ENCODE measurements at regions not wholly inside any gene's neighbourhood (a gene's known extent, or its start where the extent isn't known, plus 50 kb on each side); places are given as distances from the start of the nearest gene placed in this dataset.

DNA sequence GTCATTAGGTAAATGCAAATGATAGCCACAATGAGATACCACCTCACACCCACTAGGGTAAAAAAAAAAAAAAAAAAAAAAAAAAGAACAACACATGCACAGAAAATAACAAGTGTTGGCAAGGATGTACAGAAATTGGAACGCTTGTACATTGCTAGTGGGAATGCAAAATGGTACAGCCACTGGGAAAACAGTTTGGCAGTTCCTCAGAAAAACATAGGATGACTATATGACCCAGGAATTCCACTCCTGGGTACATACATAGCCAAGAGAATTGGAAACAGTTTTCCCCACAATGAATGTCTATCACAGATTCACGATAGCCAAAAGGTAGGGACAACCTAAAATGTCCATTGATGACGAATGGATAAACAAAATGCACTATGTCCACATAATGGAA lies 161.3 kb upstream of the MAMLD1 start:
- in situ Hi-C loops (cut with HindIII; ENCODE audit: low pct_unique_long_range_greater_than_20kb, low sequenced_read_pairs): no loop called here
- intact Hi-C loops (cut with micrococcal nuclease; ENCODE audit: unreplicated experiment): no loop called here
- H3K9me3 ChIP-seq (ENCODE audit: control insufficient read depth, insufficient read depth, low read depth, low read length): no peaks in the 10 kb centered on the region
- no peaks in the 10 kb centered on the region for H3K27me3 ChIP-seq (ENCODE audit: control insufficient read depth, insufficient read depth, low read length)
- CTCF ChIA-PET: no interaction called here
- H3K27ac ChIP-seq (ENCODE audit: low read length): no peak overlapping the region
- H3K36me3 ChIP-seq (ENCODE audit: control insufficient read depth, insufficient read depth, low read length): no peaks in the 10 kb centered on the region
- POLR2A ChIA-PET: no interaction called here
- DNase-seq (ENCODE audit: low read depth, low spot score): no peak
- TF ChIP-seq, protein P1, sequence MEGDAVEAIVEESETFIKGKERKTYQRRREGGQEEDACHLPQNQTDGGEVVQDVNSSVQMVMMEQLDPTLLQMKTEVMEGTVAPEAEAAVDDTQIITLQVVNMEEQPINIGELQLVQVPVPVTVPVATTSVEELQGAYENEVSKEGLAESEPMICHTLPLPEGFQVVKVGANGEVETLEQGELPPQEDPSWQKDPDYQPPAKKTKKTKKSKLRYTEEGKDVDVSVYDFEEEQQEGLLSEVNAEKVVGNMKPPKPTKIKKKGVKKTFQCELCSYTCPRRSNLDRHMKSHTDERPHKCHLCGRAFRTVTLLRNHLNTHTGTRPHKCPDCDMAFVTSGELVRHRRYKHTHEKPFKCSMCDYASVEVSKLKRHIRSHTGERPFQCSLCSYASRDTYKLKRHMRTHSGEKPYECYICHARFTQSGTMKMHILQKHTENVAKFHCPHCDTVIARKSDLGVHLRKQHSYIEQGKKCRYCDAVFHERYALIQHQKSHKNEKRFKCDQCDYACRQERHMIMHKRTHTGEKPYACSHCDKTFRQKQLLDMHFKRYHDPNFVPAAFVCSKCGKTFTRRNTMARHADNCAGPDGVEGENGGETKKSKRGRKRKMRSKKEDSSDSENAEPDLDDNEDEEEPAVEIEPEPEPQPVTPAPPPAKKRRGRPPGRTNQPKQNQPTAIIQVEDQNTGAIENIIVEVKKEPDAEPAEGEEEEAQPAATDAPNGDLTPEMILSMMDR (IDR thresholded peaks at IDR 0.05): no peak
- TF ChIP-seq, protein P2, sequence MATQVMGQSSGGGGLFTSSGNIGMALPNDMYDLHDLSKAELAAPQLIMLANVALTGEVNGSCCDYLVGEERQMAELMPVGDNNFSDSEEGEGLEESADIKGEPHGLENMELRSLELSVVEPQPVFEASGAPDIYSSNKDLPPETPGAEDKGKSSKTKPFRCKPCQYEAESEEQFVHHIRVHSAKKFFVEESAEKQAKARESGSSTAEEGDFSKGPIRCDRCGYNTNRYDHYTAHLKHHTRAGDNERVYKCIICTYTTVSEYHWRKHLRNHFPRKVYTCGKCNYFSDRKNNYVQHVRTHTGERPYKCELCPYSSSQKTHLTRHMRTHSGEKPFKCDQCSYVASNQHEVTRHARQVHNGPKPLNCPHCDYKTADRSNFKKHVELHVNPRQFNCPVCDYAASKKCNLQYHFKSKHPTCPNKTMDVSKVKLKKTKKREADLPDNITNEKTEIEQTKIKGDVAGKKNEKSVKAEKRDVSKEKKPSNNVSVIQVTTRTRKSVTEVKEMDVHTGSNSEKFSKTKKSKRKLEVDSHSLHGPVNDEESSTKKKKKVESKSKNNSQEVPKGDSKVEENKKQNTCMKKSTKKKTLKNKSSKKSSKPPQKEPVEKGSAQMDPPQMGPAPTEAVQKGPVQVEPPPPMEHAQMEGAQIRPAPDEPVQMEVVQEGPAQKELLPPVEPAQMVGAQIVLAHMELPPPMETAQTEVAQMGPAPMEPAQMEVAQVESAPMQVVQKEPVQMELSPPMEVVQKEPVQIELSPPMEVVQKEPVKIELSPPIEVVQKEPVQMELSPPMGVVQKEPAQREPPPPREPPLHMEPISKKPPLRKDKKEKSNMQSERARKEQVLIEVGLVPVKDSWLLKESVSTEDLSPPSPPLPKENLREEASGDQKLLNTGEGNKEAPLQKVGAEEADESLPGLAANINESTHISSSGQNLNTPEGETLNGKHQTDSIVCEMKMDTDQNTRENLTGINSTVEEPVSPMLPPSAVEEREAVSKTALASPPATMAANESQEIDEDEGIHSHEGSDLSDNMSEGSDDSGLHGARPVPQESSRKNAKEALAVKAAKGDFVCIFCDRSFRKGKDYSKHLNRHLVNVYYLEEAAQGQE (IDR thresholded peaks at IDR 0.05; ENCODE audit: insufficient read depth in 1 of 2, low read depth in 2 of 2, low read length in 1 of 2): no peak
- TF ChIP-seq POLR2AphosphoS5 (IDR thresholded peaks at IDR 0.05; ENCODE audit: low read depth, low read length) (no peak), SIN3A (IDR thresholded peaks at IDR 0.05; ENCODE audit: borderline replicate concordance, insufficient read depth, low read depth, low read length) (no peak), TCF7L2 (IDR thresholded peaks at IDR 0.05; ENCODE audit: low read depth, low read length) (no peak)
- no peak for ATAC-seq
- H3K4me1 ChIP-seq (ENCODE audit: control insufficient read depth, insufficient read depth, low read length): peaks cover 7% of the 10 kb centered on the region
- H3K4me3 ChIP-seq (ENCODE audit: low read depth in 2 of 2, low read length in 2 of 2): no peak overlapping the region
- BruUV-seq (replicated peaks): no TSS peak

DNA sequence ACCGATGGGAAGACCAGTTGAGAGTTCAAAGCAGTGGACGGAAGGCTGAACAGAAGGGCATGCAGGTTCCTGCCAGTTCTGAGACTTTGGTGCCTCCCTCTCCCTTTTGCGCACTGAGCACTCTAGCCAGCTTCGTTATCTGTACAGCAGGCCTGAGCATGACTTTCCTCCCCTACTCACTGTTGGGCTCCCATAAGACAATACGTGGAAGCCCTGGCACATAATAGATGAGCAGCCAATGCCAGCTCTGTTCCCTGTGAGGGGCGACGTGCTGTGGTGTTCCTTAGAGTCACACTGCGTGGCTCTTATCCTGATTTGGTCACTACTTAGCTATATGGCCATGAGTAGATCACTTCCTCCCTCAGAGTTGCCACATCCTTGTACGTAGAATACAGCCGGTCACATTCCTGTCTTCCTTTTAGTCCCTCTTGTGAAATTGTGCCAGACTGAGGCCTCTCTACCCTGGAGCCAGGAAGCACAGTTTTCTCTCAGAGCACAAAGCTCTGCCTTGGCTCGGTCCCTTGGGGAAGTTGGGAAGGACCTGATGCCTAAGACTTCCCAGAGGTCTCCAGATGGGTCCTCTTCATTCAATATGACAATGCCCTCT lies 160.4 kb upstream of the MAMLD1 start:
- Histone ChIP-seq H3K27ac (ENCODE audit: low read length) (no peak overlapping the region), H3K4me3 (ENCODE audit: low read depth in 2 of 2, low read length in 2 of 2) (no peak overlapping the region), H3K9me3 (ENCODE audit: control insufficient read depth, insufficient read depth, low read depth, low read length) (no peaks in the 10 kb centered on the region), H3K36me3 (ENCODE audit: control insufficient read depth, insufficient read depth, low read length) (no peaks in the 10 kb centered on the region), H3K4me1 (ENCODE audit: control insufficient read depth, insufficient read depth, low read length) (peaks cover 7% of the 10 kb centered on the region), H3K27me3 (ENCODE audit: control insufficient read depth, insufficient read depth, low read length) (no peaks in the 10 kb centered on the region)
- intact Hi-C loops (cut with micrococcal nuclease; ENCODE audit: unreplicated experiment) (no loop called here), in situ Hi-C loops (cut with HindIII; ENCODE audit: low pct_unique_long_range_greater_than_20kb, low sequenced_read_pairs) (no loop called here)
- no peak for DNase-seq (ENCODE audit: low read depth, low spot score)
- no peak for ATAC-seq
- TF ChIP-seq SIN3A (IDR thresholded peaks at IDR 0.05; ENCODE audit: borderline replicate concordance, insufficient read depth, low read depth, low read length): no peak
- no peak for TF ChIP-seq POLR2AphosphoS5 (IDR thresholded peaks at IDR 0.05; ENCODE audit: low read depth, low read length)
- TF ChIP-seq, protein P1 (IDR thresholded peaks at IDR 0.05): no peak
- no peak for TF ChIP-seq TCF7L2 (IDR thresholded peaks at IDR 0.05; ENCODE audit: low read depth, low read length)
- TF ChIP-seq, protein P2 (IDR thresholded peaks at IDR 0.05; ENCODE audit: insufficient read depth in 1 of 2, low read depth in 2 of 2, low read length in 1 of 2): no peak
- POLR2A ChIA-PET: interaction anchor here (0.5 kb wide), 1 partner anchor 56 kb away, joined by 5 read pairs; no protein-coding TSS in a partner anchor
- no TSS peak for BruUV-seq (replicated peaks)
- CTCF ChIA-PET: no interaction called here

Data from Panc1 (cell line).